ENCODE measurements at regions not wholly inside any gene's neighbourhood (a gene's known extent, or its start where the extent isn't known, plus 50 kb on each side); places are given as distances from the start of the nearest gene placed in this dataset.

DNA sequence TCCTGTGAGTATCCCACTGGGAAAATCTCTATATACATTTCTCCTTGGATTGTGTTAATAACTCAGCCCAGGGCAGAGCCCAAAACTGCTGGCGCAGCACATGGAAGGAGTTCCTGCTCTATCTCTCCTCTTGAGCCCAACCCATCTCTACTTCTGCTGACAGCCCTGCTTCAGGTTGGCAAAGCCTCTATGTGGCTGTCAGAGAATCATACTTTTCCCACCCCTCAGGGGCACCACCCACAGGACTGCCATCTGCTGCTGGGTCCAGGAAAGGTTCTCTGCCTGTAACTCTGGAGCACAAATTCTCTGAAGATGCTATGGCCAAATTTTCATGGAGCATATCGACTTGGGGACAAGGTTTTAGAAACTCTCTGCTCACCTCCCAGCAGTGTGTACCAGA is 278.5 kb upstream of the EMCN start:
- no TSS peak for BruUV-seq (replicated peaks)
- CTCF ChIA-PET (ENCODE audit: unreplicated experiment): no interaction called here

DNA sequence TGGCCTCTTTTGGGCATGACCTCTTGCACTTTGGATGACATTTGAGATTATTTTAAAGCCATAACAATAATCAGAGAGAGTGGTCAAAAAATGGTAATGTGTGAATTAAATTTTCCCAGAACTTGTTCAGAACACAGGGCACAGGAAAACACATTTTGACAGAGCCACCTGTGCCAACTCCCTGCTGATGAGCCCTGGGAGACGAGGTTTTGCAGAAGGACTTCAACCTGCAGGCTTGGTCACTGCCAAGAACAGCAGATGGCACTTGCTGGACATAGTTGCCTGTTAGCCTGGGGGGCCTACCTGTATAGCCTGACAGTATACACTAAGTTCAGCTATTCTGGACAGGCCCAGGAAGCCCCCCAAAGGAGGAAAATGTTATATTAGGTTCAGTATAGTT is 277.8 kb upstream of the EMCN start:
- no peaks in the 10 kb centered on the region for H3K79me2 ChIP-seq (ENCODE audit: insufficient read depth, low read depth, low read length)
- ChIA-PET POLR2A (interaction anchor here (0.7 kb wide), 1 partner anchor 1579 kb away, joined by 4 read pairs; no protein-coding TSS in a partner anchor), CTCF (ENCODE audit: unreplicated experiment) (no interaction called here)
- H3K4me1 ChIP-seq (ENCODE audit: insufficient read depth, low read length, poor library complexity, severe bottlenecking): no peaks in the 10 kb centered on the region
- H4K20me1 ChIP-seq (ENCODE audit: insufficient read depth, low read length): no peaks in the 10 kb centered on the region
- TF ChIP-seq, protein P1, sequence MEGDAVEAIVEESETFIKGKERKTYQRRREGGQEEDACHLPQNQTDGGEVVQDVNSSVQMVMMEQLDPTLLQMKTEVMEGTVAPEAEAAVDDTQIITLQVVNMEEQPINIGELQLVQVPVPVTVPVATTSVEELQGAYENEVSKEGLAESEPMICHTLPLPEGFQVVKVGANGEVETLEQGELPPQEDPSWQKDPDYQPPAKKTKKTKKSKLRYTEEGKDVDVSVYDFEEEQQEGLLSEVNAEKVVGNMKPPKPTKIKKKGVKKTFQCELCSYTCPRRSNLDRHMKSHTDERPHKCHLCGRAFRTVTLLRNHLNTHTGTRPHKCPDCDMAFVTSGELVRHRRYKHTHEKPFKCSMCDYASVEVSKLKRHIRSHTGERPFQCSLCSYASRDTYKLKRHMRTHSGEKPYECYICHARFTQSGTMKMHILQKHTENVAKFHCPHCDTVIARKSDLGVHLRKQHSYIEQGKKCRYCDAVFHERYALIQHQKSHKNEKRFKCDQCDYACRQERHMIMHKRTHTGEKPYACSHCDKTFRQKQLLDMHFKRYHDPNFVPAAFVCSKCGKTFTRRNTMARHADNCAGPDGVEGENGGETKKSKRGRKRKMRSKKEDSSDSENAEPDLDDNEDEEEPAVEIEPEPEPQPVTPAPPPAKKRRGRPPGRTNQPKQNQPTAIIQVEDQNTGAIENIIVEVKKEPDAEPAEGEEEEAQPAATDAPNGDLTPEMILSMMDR (conservative IDR thresholded peaks at IDR 0.05; ENCODE audit: low read length): no peak
- TF ChIP-seq EZH2phosphoT487 (IDR thresholded peaks at IDR 0.05; ENCODE audit: borderline replicate concordance, low read depth, low read length): no peak
- H3K4me3 ChIP-seq (ENCODE audit: low read depth, low read length, poor library complexity, severe bottlenecking): no peak overlapping the region
- no peak overlapping the region for H2AFZ ChIP-seq (ENCODE audit: low read length)
- no peak for DNase-seq (ENCODE audit: low spot score)
- no TSS peak for BruUV-seq (replicated peaks)
- H3K9me2 ChIP-seq (ENCODE audit: insufficient read depth, low read length): no peaks in the 10 kb centered on the region
- no peak overlapping the region for H3K4me2 ChIP-seq (ENCODE audit: low read length)
- intact Hi-C loops (cut with micrococcal nuclease; ENCODE audit: unreplicated experiment): no loop called here
- no peaks in the 10 kb centered on the region for H3K9me3 ChIP-seq (ENCODE audit: low read length)
- no peaks in the 10 kb centered on the region for H3K36me3 ChIP-seq (ENCODE audit: insufficient read depth, low read length)
- H3K27ac ChIP-seq (ENCODE audit: low read depth, low read length, poor library complexity, severe bottlenecking): no peak overlapping the region

More for the DNA sequence above, 278.5 kb upstream of the EMCN start:
- POLR2A ChIA-PET: no interaction called here
- Histone ChIP-seq H3K27ac (ENCODE audit: low read depth, low read length, poor library complexity, severe bottlenecking) (no peak overlapping the region), H3K4me1 (ENCODE audit: insufficient read depth, low read length, poor library complexity, severe bottlenecking) (no peaks in the 10 kb centered on the region), H3K4me3 (ENCODE audit: low read depth, low read length, poor library complexity, severe bottlenecking) (no peak overlapping the region), H3K9me3 (ENCODE audit: low read length) (no peaks in the 10 kb centered on the region), H3K79me2 (ENCODE audit: insufficient read depth, low read depth, low read length) (no peaks in the 10 kb centered on the region), H3K9me2 (ENCODE audit: insufficient read depth, low read length) (no peaks in the 10 kb centered on the region), H4K20me1 (ENCODE audit: insufficient read depth, low read length) (no peaks in the 10 kb centered on the region), H3K36me3 (ENCODE audit: insufficient read depth, low read length) (no peaks in the 10 kb centered on the region), H3K4me2 (ENCODE audit: low read length) (no peak overlapping the region), H2AFZ (ENCODE audit: low read length) (no peak overlapping the region)
- DNase-seq (ENCODE audit: low spot score): no peak
- TF ChIP-seq, protein P1 (conservative IDR thresholded peaks at IDR 0.05; ENCODE audit: low read length): no peak
- no peak for TF ChIP-seq EZH2phosphoT487 (IDR thresholded peaks at IDR 0.05; ENCODE audit: borderline replicate concordance, low read depth, low read length)
- intact Hi-C loops (cut with micrococcal nuclease; ENCODE audit: unreplicated experiment): no loop called here

DNA sequence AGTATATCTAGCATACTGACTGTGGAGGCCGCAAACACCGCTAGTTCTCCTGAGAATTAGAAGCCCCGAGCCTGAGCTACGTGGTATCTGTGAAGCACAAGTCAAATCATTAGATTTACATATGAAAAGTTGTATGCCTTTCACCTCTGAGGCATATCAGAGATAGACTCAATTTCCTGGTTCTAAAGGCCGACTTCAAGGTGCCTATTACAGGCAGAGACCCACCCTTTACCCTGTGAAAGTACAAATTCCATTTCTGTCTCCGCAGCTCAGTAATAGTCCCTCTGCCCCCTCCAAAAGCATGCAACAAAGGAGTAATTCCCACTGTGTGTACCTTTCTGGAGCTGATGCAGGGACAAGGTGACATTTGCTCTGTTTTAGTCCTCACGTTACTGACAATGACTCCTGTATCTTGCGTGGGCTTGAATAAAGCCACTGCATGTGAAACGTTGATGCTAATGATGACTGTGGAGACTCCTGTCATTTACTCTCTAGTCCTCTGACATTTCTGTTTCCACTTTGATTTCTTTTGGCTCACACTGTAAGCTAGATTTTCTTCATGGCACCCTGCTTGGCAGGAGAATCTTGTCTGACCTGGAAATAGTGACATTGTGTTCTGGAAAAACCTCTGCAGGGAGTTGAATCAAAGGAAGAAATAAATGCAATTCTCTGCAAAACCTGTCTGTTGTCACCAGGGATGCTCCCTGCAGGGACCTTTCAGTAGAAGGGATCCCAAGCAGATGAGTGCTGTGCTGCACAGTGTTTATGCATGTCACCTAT is 273.2 kb upstream of the EMCN start:
- Histone ChIP-seq H3K4me3 (ENCODE audit: low read depth, low read length, poor library complexity, severe bottlenecking) (no peak overlapping the region), H4K20me1 (ENCODE audit: insufficient read depth, low read length) (no peaks in the 10 kb centered on the region), H3K4me2 (ENCODE audit: low read length) (no peak overlapping the region), H3K79me2 (ENCODE audit: insufficient read depth, low read depth, low read length) (no peaks in the 10 kb centered on the region), H3K27ac (ENCODE audit: low read depth, low read length, poor library complexity, severe bottlenecking) (no peak overlapping the region), H3K9me2 (ENCODE audit: insufficient read depth, low read length) (no peaks in the 10 kb centered on the region), H3K4me1 (ENCODE audit: insufficient read depth, low read length, poor library complexity, severe bottlenecking) (no peaks in the 10 kb centered on the region), H3K36me3 (ENCODE audit: insufficient read depth, low read length) (no peaks in the 10 kb centered on the region), H2AFZ (ENCODE audit: low read length) (no peak overlapping the region), H3K9me3 (ENCODE audit: low read length) (no peaks in the 10 kb centered on the region)
- BruUV-seq (replicated peaks): no TSS peak
- POLR2A ChIA-PET: interaction anchor here (0.6 to 1.1 kb wide), 3 partner anchors 13 to 1314 kb away, joined by 3 read pairs; no protein-coding TSS in a partner anchor
- intact Hi-C loops (cut with micrococcal nuclease; ENCODE audit: unreplicated experiment): no loop called here
- CTCF ChIA-PET (ENCODE audit: unreplicated experiment): no interaction called here
- DNase-seq (ENCODE audit: low spot score): no peak
- TF ChIP-seq EZH2phosphoT487 (IDR thresholded peaks at IDR 0.05; ENCODE audit: borderline replicate concordance, low read depth, low read length): no peak
- TF ChIP-seq, protein P1 (conservative IDR thresholded peaks at IDR 0.05; ENCODE audit: low read length): no peak

Data from OCI-LY7 (cell line).